ENCODE measurements at regions not wholly inside any gene's neighbourhood (a gene's known extent, or its start where the extent isn't known, plus 50 kb on each side); places are given as distances from the start of the nearest gene placed in this dataset.

- intact Hi-C loops (cut with micrococcal nuclease), result no loop called here
- BruUV-seq (replicated peaks), result no TSS peak
- ChIA-PET CTCF (interaction anchor here (0.6 to 1.2 kb wide), 2 partner anchors 9 to 292 kb away, joined by 3 read pairs; no protein-coding TSS in a partner anchor), POLR2A (interaction anchor here (0.6 kb wide), 1 partner anchor 913 kb away, joined by 3 read pairs; no protein-coding TSS in a partner anchor)
- TF ChIP-seq CTCF (IDR thresholded peaks at IDR 0.05; ENCODE audit: unreplicated experiment), result no peak
- Mint-ChIP-seq H3K9me3 (ENCODE audit: unreplicated experiment) (peaks cover 8% of the 10 kb centered on the region), H3K36me3 (ENCODE audit: insufficient read depth, unreplicated experiment) (no peaks in the 10 kb centered on the region), H3K27ac (ENCODE audit: low read depth, unreplicated experiment) (no peak overlapping the region), H3K4me3 (ENCODE audit: unreplicated experiment) (no peak overlapping the region), H3K27me3 (ENCODE audit: insufficient read depth, unreplicated experiment) (no peaks in the 10 kb centered on the region), H3K4me1 (ENCODE audit: insufficient read depth, unreplicated experiment) (peaks cover 5% of the 10 kb centered on the region)
- DNase-seq (ENCODE audit: unreplicated experiment), result no peak
These were observed 448.1 kb upstream of the SMIM21 start for GRCh38 chr18:75875559-75875958.

GRCh38 chr18:75874401-75875089 is 447.0 kb upstream of the SMIM21 start:
- Mint-ChIP-seq H3K27me3 (ENCODE audit: insufficient read depth, unreplicated experiment) (no peaks in the 10 kb centered on the region), H3K4me1 (ENCODE audit: insufficient read depth, unreplicated experiment) (peaks cover 6% of the 10 kb centered on the region), H3K4me3 (ENCODE audit: unreplicated experiment) (no peak overlapping the region), H3K9me3 (ENCODE audit: unreplicated experiment) (peaks cover 8% of the 10 kb centered on the region), H3K27ac (ENCODE audit: low read depth, unreplicated experiment) (no peak overlapping the region), H3K36me3 (ENCODE audit: insufficient read depth, unreplicated experiment) (no peaks in the 10 kb centered on the region)
- POLR2A ChIA-PET, result interaction anchor here (0.7 kb wide), 1 partner anchor 289 kb away, joined by 3 read pairs; no protein-coding TSS in a partner anchor
- no TSS peak for BruUV-seq (replicated peaks)
- no peak for DNase-seq (ENCODE audit: unreplicated experiment)
- intact Hi-C loops (cut with micrococcal nuclease), result no loop called here
- TF ChIP-seq CTCF (IDR thresholded peaks at IDR 0.05; ENCODE audit: unreplicated experiment), result no peak
- CTCF ChIA-PET, result interaction anchor here (1.2 kb wide), 1 partner anchor 10 kb away, joined by 3 read pairs; no protein-coding TSS in a partner anchor

DNA sequence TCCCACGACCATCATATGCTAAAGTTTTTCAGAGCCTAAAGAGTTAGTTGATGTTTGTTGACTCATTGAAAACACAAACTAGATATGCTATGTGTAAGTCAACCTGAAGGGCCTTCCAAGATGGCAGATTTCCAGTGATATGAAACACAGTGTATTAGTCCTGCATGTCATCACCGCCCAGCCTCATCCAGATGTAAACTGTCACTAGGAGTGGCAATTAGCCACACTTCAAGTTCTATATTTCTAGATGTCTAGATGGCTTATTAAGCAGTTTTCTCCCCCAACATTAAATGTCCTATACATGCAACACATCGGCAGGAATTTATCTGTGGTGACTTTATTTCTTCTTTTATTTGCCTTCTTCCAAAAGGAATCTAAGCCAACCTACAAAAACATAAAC is 444.1 kb upstream of the SMIM21 start:
- Mint-ChIP-seq H3K4me3 (ENCODE audit: unreplicated experiment) (no peak overlapping the region), H3K36me3 (ENCODE audit: insufficient read depth, unreplicated experiment) (no peaks in the 10 kb centered on the region), H3K27me3 (ENCODE audit: insufficient read depth, unreplicated experiment) (no peaks in the 10 kb centered on the region), H3K9me3 (ENCODE audit: unreplicated experiment) (no peaks in the 10 kb centered on the region), H3K27ac (ENCODE audit: low read depth, unreplicated experiment) (no peak overlapping the region), H3K4me1 (ENCODE audit: insufficient read depth, unreplicated experiment) (peaks cover 6% of the 10 kb centered on the region)
- TF ChIP-seq CTCF (IDR thresholded peaks at IDR 0.05; ENCODE audit: unreplicated experiment), result no peak
- no peak for DNase-seq (ENCODE audit: unreplicated experiment)
- CTCF ChIA-PET, result no interaction called here
- no TSS peak for BruUV-seq (replicated peaks)
- POLR2A ChIA-PET, result no interaction called here
- intact Hi-C loops (cut with micrococcal nuclease), result no loop called here

DNA sequence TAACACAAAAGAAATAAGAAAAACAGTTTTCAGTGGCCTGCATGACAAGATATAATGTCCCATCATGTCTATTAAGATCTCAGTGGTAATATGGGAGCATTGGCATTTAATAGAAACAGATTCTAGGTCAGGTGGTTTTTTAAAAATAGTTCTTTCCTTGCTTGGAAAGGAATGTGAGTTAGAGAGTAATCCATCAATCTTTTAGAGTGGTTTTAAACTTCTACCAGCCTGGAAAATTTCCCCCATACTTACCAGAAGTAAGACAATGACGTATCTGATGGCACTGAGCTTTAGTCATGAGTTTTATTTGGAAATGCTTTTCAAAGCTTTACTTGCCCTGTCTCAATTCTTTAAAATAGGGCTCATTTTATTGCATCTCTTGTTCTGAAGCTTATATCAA is 441.7 kb upstream of the SMIM21 start:
- POLR2A ChIA-PET, result interaction anchor here (0.7 kb wide), 1 partner anchor 25 kb away, joined by 5 read pairs; no protein-coding TSS in a partner anchor
- CTCF ChIA-PET, result interaction anchor here (0.5 kb wide), 1 partner anchor 390 kb away, joined by 3 read pairs; no protein-coding TSS in a partner anchor
- no peak for DNase-seq (ENCODE audit: unreplicated experiment)
- no TSS peak for BruUV-seq (replicated peaks)
- Mint-ChIP-seq H3K4me1 (ENCODE audit: insufficient read depth, unreplicated experiment) (peaks cover 6% of the 10 kb centered on the region), H3K27ac (ENCODE audit: low read depth, unreplicated experiment) (no peak overlapping the region), H3K9me3 (ENCODE audit: unreplicated experiment) (no peaks in the 10 kb centered on the region), H3K36me3 (ENCODE audit: insufficient read depth, unreplicated experiment) (no peaks in the 10 kb centered on the region), H3K4me3 (ENCODE audit: unreplicated experiment) (no peak overlapping the region), H3K27me3 (ENCODE audit: insufficient read depth, unreplicated experiment) (peaks cover 8% of the 10 kb centered on the region)
- no peak for TF ChIP-seq CTCF (IDR thresholded peaks at IDR 0.05; ENCODE audit: unreplicated experiment)
- intact Hi-C loops (cut with micrococcal nuclease), result no loop called here

All from MCF 10A (cell line).